HTR-8/SVneo (cell line): ENCODE measurements at regions not wholly inside any gene's neighbourhood (a gene's known extent, or its start where the extent isn't known, plus 50 kb on each side); places are given as distances from the start of the nearest gene placed in this dataset.

Experiments
- DNase-seq: peaks from one replicate; pipeline ENCODE4 v3.0.0; 2011; ENCODE audit warnings: low spot score, mixed read lengths; ENCODE audit not compliant: insufficient read length
- FAIRE-seq: peaks from 2 replicates; lab custom pipeline; 2011; peaks lifted over from hg19 to GRCh38; lab: Jason Lieb, UNC

- FAIRE-seq: no peak
- DNase-seq: no peak
Measured at GRCh38 chr2:237194906-237195305, 109.2 kb downstream of the COPS8 start.

DNA sequence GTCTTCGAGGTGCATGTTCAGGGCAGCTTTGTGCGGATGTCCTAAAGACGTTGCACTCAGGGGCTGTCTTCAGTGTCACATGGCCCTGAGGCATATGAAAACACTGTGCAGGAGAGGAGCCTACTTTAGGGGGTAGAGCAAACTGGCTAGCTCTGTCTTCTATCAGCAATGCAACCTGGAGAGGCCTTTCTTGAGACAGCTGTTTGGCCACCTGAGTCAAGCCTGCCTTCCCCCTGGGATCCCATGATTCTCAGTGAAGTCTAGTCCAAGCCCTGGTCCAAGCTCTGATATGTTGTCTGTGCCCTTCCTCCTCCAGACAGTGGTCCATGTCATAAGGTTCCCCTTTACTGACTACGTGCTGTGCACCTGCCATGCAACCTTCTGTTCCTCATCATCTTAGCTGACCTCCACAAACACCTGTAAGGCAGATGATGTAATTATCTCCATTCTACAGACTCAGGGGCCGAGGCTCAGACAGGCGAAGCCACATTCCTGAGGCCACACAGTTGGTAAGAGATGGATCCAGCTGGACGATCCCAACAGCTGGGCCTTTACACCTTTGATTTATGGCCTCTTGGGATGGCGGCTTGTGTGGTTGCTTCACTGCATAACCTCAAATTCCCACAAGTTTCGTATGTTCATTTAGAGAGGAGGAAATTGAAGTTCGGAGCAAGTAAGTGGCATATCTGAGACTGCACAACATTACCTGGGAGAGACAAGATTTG is 109.9 kb downstream of the COPS8 start:
- no peak for FAIRE-seq
- DNase-seq: no peak

- DNase-seq (no peak), FAIRE-seq (no peak)
Measured at GRCh38 chr2:237196409-237196808, 110.7 kb downstream of the COPS8 start.

DNA sequence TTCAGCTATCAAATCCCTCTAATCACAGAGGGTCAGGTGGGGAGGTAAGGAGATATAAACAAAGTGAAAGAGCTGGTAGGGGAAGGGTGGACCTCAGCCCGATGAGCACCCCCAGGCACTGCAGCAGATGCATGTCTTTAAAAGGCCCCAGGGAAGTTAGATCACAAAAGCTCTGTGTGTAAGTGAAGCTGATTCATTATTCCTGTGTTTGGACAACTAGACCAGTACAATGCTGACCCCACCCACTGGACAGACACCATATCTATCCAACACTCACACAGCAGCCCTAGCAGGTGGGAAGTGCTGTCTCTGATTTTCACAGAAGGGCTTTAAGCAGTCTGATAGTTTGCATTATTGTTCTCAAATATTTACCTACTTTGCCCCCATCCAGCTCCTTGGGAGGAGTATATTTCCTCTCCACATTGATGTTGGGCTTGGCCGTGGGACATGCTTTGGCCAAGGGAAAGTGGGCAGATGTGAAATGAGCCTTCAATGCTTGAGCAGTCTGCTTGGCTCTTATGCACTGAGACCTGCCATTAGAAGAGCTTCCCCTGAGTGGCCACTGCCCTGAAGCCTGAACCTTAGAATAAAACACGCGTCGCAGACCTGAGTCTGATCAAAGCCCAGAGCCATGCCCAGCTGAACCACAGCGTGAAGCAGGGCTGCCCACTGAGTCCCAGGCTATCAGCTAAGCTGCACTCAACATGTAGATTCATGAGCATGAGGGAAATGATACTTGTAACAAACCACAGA is 111.4 kb downstream of the COPS8 start:
- FAIRE-seq (peak; percentile 49), DNase-seq (no peak)

GRCh38 chr2:237198164-237198855 is 112.6 kb downstream of the COPS8 start:
- no peak for FAIRE-seq
- DNase-seq: no peak

DNA sequence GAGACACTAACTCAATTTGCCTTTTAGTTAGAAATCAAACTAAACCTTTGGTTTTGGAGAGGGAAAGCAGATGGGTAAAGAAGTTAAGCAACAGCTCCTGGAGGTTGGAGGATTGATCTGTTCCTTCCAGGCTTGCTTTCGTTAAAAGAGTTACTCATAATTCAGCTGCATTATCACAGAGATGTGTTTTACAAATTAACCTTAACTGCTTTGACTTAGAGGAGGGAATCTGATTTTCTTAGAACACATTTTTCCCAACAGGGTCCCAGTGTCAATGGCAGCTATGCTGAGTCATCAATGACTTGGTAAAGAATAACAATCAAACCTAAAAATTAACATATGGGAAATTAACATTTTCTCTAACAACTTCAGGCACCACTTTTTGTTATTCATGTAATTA is 113.4 kb downstream of the COPS8 start:
- FAIRE-seq (no peak), DNase-seq (no peak)

DNA sequence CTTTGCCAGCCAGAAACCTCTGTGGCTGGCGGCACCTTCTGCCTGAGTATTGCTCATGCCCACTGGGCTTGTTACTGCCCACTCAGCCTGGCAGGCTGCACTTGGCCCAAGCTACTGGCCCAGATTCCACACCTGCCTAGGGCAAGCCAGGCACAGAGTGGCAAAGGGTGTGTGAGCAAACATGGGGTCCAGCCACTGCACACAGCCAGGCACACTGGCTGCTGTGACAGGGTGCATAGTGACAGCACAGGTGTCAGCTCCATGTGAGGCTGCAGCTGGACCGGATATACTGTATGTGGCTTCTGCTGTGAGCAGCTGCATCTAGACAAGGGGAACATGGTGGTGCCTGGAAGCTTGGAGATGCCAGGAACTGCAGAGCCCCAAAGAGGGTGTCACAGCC is 113.9 kb downstream of the COPS8 start:
- no peak for DNase-seq
- FAIRE-seq: peak; percentile 77

GRCh38 chr2:237200462-237200861 is 114.8 kb downstream of the COPS8 start:
- FAIRE-seq: peak; percentile 28
- no peak for DNase-seq

- DNase-seq: peak; percentile 89
- FAIRE-seq: peak; percentile 80
Measured at GRCh38 chr2:237201461-237202287, 116.0 kb downstream of the COPS8 start.

GRCh38 chr2:237202288-237203030 is 116.8 kb downstream of the COPS8 start:
- FAIRE-seq: no peak

DNA sequence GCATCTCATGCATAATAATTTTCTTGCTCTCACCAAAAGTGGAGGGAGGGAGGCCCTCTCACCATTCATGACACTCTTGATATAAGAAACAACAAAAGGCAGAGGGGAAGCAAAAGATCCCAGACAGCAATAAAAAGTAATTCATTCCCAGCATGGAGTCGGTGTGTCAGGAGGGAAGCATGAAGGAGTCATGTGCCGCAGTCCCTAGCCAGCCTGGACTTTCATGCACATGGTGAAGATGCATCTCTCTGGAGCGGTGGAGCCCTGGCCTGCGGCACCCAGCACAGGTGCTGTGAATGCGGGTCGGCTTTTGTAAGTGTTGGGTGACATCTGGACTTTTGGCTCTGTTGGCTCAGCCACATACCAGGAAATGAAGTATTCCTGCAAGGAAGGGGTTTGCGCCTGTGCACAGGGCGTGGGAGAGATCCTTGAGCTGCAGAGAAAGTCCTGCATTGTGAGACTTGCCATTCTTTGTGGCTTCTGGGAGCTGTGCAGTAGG is 119.4 kb downstream of the COPS8 start:
- DNase-seq (no peak), FAIRE-seq (no peak)

More at GRCh38 chr2:237202288-237203030, 116.8 kb downstream of the COPS8 start:
- DNase-seq: no peak

GRCh38 chr2:237205561-237205971 is 119.9 kb downstream of the COPS8 start:
- FAIRE-seq (no peak), DNase-seq (no peak)

- FAIRE-seq (no peak), DNase-seq (no peak)
Measured at GRCh38 chr2:237207646-237208045, 122.0 kb downstream of the COPS8 start.

- no peak for DNase-seq
- no peak for FAIRE-seq
Measured at GRCh38 chr2:237208373-237209260, 122.9 kb downstream of the COPS8 start.

DNA sequence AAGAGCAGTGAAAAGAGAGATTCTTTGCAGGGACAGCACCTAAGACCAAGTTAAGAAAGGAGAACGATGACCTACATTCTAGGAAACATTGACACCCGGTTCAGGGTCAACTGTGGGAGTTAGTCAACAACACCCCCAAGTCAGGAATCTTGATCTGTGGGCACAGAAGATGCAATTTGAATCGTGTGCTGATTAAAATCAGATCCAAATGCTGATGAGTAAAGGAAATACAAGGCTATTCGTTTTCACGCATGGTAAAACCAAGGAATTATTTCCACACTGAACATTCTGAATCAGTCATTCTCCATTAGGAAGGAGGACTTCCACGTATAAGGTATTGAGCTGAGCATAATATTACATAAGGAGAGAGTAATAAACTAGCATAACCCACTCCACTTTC is 124.2 kb downstream of the COPS8 start:
- FAIRE-seq (no peak), DNase-seq (no peak)

- DNase-seq (no peak), FAIRE-seq (no peak)
Measured at GRCh38 chr2:237210297-237210696, 124.6 kb downstream of the COPS8 start.

DNA sequence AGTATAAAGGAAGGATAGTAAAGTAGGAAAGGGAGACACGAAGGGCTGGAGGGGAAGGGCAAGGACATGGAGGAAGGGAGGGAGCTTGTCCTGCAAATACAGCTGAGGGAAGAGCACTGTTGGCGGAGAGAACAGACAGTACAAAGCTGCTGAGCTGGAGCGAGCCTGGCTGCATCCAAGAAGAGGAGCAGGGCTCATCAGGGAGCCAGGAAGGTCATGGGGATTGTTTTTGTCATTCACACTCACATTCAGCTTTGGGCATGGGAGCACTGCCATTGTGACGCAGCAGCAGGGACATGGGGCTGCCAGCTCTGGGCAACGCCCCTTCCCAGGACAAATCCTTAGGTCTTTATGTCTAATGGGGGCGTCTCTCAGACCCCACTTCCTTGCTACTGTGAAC is 125.1 kb downstream of the COPS8 start:
- DNase-seq (no peak), FAIRE-seq (no peak)
